8988T (cell line): ENCODE measurements at regions not wholly inside any gene's neighbourhood (a gene's known extent, or its start where the extent isn't known, plus 50 kb on each side); places are given as distances from the start of the nearest gene placed in this dataset.
"Not testable (repeated sequence)": the region's sequence is repeated elsewhere in the genome, so short reads cannot be mapped to it uniquely, and the experiment has no call there.

Experiments used
- DNase-seq: peaks from one replicate; pipeline ENCODE4 v3.0.0; 2011

GRCh38 chr2:87660164-87660563 is 87.7 kb upstream of the PLGLB2 start:
- not testable (repeated sequence) for DNase-seq

- DNase-seq = not testable (repeated sequence)
Observed at GRCh38 chr2:87662316-87663290, 85.3 kb upstream of the PLGLB2 start.

GRCh38 chr2:87663347-87663746 is 84.5 kb upstream of the PLGLB2 start:
- not testable (repeated sequence) for DNase-seq

- not testable (repeated sequence) for DNase-seq
Observed at GRCh38 chr2:87667027-87667426, 80.9 kb upstream of the PLGLB2 start.

GRCh38 chr2:87668361-87668760 is 79.5 kb upstream of the PLGLB2 start:
- not testable (repeated sequence) for DNase-seq

- not testable (repeated sequence) for DNase-seq
Observed at GRCh38 chr2:87669633-87670231, 78.2 kb upstream of the PLGLB2 start.

- DNase-seq = not testable (repeated sequence)
Observed at GRCh38 chr2:87672404-87672803, 75.5 kb upstream of the PLGLB2 start.

GRCh38 chr2:87674729-87675128 is 73.2 kb upstream of the PLGLB2 start:
- DNase-seq = not testable (repeated sequence)

GRCh38 chr2:87675487-87675886 is 72.4 kb upstream of the PLGLB2 start:
- DNase-seq = not testable (repeated sequence)

- not testable (repeated sequence) for DNase-seq
Observed at GRCh38 chr2:87677421-87677923, 70.4 kb upstream of the PLGLB2 start.

- DNase-seq = not testable (repeated sequence)
Observed at GRCh38 chr2:87678742-87679173, 69.1 kb upstream of the PLGLB2 start.

GRCh38 chr2:87679950-87680349 is 67.9 kb upstream of the PLGLB2 start:
- DNase-seq = not testable (repeated sequence)

- not testable (repeated sequence) for DNase-seq
Observed at GRCh38 chr2:87680691-87681090, 67.2 kb upstream of the PLGLB2 start.

- DNase-seq = not testable (repeated sequence)
Observed at GRCh38 chr2:87683451-87683850, 64.4 kb upstream of the PLGLB2 start.

GRCh38 chr2:87683961-87684360 is 63.9 kb upstream of the PLGLB2 start:
- not testable (repeated sequence) for DNase-seq

- DNase-seq = not testable (repeated sequence)
Observed at GRCh38 chr2:87685558-87685957, 62.3 kb upstream of the PLGLB2 start.

- not testable (repeated sequence) for DNase-seq
Observed at GRCh38 chr2:87686873-87687549, 60.9 kb upstream of the PLGLB2 start.

GRCh38 chr2:87687550-87688270 is 60.2 kb upstream of the PLGLB2 start:
- DNase-seq = not testable (repeated sequence)

GRCh38 chr2:87691899-87692592 is 55.8 kb upstream of the PLGLB2 start:
- not testable (repeated sequence) for DNase-seq

GRCh38 chr2:87692914-87693313 is 55.0 kb upstream of the PLGLB2 start:
- not testable (repeated sequence) for DNase-seq

GRCh38 chr2:87693882-87694281 is 54.0 kb upstream of the PLGLB2 start:
- not testable (repeated sequence) for DNase-seq
